NOMO-1 (cell line): ENCODE measurements at regions not wholly inside any gene's neighbourhood (a gene's known extent, or its start where the extent isn't known, plus 50 kb on each side); places are given as distances from the start of the nearest gene placed in this dataset.
"Not testable (repeated sequence)": the region's sequence is repeated elsewhere in the genome, so short reads cannot be mapped to it uniquely, and the experiment has no call there.

Experiments
- DNase-seq, 2 experiments: peaks; one replicate each; lab custom pipeline; 2025; ENCODE audit not compliant: unreplicated experiment in 2 of 2; lab: John Stamatoyannopoulos, UW

- no peak for DNase-seq
These were observed 147.7 kb upstream of the SATB1 start for GRCh38 chr3:18572809-18573208.

- no peak for DNase-seq
These were observed 142.2 kb upstream of the SATB1 start for GRCh38 chr3:18567293-18567692.

DNA sequence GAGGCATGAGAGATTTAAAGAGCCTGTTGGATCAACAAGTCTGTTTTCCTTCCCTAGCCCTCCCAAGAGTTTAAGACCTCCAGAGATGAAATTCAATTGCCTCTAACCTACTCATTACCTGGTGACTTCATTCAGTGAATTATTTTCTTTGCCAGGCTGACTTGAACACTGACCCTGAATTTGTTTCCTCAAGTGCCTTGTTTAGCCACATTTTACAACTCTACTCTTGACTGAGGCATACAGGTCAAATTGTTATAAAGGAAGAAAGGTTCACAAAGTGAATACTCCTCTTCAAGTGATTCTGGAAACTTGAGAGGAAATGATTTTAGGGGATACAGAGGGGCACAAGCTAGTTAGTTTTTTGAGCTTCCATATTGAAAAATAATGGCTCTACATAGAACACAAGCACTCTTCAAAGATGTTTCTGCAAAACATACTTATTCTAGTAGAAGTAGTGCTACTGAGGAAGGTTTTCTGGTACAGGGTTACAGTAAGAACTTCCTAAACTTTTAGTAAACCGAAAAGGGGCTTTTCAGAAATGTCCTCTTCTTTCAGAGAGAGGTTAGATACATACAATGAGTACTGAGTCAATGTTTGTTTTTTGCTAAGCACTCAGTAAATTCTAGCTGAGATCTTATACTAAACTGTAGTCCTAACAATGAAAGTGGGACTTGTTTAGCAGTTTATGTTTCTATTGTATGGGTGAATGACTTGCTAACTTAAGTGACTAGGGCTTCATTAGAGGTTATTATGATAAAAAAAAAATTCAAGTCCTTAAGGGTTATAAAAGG is 137.4 kb upstream of the SATB1 start:
- DNase-seq, result no peak

DNA sequence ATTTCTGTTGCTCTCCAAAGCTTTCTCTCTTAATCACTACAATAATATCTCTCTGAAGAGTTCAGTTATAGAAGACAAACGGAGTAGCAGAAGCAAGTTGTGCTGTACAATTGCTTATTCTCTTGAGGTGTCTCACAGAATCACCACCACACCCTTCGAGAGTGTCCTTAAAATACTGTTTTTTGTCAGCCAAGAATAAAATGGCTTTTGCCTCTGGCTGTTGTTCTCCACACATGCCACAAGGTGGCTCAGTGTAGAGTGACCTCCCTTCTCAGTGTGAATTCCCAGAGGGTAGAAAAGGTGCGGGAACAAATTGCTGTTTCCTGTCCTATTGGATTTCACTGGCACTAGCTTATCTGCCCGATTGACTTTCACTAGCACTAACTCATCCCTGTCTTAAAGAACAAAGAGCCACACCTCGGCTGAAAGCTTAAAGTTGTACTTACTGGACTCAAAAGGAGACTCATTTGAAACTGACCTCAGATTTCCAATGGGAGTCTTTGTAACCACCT is 134.2 kb upstream of the SATB1 start:
- DNase-seq, result peak in 1 of 2 experiments; percentile 19

GRCh38 chr3:18558507-18558906 is 133.4 kb upstream of the SATB1 start:
- no peak for DNase-seq

GRCh38 chr3:18557216-18557615 is 132.1 kb upstream of the SATB1 start:
- no peak for DNase-seq

DNA sequence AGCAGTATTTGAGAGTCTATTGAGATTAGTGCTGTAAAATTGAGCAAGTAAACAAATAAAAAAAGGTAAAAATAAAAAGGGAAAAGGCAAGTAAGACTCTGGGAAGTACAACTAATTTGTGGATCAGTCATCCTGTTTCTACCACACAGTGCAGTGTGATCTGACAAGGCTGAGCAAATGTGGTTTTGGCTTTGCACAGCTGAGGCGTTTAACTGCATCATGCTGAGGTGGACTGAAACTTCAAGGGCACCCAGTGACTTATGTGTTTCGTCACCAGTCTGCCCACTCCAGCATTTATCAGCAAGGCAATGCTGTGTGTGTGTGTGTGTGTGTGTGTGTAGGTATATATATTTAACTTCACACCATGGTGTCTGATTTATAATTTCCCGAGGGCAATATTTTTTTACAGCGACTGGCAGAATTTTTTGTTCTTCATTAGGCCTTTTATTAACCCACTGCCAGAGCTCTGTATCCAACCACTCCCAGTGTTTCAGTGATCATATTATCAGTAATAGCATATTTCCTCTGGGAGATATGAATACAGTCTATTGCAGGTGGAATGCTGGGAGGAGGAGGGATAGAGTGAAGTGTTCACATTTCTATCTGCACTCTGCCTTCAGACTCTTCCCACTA is 131.5 kb upstream of the SATB1 start:
- DNase-seq, result no peak

GRCh38 chr3:18556001-18556408 is 130.9 kb upstream of the SATB1 start:
- no peak for DNase-seq

GRCh38 chr3:18552579-18553105 is 127.5 kb upstream of the SATB1 start:
- not testable (repeated sequence) for DNase-seq

GRCh38 chr3:18546632-18547031 is 121.5 kb upstream of the SATB1 start:
- no peak for DNase-seq

- peak in 1 of 2 experiments; percentile 48 for DNase-seq
These were observed 119.0 kb upstream of the SATB1 start for GRCh38 chr3:18544146-18544545.

DNA sequence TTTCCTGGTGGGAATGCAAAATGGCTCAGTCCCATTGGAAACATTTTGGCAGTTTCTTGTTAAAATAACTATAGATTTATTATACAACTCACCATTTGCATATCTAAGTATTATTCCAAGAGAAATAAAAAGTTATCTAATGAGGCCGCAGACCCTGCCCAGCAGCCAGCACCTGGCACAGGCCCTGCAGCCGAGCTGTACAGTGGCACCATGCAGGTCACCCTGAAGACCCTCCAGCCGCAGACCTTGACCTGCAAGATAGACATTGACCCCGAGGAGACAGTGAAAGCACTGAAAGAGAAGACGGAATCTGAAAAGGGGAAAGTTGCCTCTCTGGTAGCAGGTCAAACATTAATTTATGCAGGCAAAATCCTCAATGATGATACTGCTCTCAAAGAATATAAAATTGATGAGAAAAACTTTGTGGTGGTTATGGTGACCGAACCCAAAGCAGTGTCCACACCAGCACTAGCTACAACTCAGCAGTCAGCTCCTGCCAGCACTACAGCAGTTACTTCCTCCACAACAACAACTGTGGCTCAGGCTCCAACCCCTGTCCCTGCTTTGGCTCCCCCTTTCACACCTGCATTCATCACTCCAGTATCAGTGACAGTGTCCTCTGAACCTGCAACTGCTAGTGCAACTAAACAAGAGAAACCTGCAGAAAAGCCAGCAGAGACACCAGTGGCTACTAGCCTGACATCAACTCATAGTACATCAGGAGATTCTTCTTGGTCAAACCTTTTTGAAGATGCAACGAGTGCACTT is 113.5 kb upstream of the SATB1 start:
- no peak for DNase-seq

DNA sequence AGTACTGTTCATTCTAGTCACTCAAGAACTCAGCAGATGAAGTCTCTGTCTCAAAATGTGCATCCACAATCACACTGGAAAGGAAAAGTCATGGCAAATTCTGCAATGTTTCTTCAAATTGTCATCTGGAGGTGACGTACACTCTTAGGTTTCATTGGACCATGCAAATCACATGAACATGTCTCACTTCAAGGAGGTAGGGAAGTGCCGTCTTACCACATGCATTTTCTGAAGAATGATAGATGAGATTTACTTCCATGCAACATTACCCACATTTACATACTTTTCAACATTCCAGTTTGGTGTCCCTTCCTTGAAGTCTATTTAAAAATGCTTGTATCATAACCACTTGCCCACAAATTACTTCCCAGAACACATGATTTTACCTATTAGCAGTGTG is 107.9 kb upstream of the SATB1 start:
- no peak for DNase-seq

DNA sequence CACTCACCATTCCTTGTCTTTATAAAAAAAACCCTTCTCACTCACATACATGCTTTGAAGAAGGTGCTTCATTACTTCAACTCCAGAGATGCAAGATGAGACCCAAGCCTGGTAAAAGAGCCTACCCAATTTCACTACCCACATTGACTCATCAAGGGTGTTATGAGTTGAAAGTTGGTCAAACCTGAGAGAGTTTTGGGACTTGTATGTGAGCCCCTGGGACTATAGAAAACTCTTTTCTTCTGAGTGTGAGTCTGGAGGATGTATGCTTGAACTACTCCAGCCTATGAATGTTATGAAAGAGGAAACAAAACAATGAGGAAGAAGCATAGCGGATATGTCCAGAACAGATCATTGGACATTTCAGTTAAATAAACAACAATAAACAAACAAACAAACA is 106.5 kb upstream of the SATB1 start:
- DNase-seq, result no peak

- DNase-seq, result no peak
These were observed 104.5 kb upstream of the SATB1 start for GRCh38 chr3:18529631-18530030.

DNA sequence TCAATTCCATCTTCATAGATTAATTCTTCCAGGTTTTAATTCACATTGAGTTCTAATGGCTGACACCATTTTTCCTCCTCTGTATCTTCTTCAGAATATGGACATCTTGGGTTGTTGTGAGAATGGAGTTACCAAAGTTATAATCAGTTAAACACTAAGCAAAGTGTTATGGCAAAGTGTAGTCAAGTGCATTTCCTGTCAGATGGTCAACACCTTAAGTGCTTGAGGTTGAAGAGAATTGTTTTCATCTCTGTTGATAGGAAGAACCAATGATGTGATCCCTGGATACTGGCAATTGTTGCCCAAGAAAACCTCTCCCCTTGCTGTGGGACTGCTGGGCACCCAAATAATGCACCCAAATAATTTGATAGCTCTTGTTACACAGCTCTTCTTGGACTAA is 102.6 kb upstream of the SATB1 start:
- no peak for DNase-seq

DNA sequence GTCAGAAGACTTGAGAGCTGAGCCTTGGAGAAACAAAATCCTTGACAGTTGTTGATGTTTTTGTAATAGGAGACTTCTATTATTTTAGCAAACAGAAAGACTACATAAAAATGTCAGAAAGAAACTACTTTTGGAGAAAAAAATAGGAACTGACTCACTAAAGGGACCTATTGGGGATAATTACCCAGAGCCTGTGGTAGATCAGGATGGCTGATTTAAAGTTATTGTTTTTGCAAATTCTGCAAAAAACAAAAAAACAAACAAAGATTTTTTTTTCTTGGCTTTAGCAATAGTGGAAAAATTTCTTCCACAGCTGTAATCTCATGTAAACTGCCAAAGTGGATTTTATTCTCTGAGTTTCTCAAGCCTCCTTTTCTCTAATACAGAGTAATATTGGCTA is 101.5 kb upstream of the SATB1 start:
- DNase-seq, result peak in 1 of 2 experiments; percentile 3

- not testable (repeated sequence) for DNase-seq
These were observed 91.0 kb upstream of the SATB1 start for GRCh38 chr3:18516170-18516569.

DNA sequence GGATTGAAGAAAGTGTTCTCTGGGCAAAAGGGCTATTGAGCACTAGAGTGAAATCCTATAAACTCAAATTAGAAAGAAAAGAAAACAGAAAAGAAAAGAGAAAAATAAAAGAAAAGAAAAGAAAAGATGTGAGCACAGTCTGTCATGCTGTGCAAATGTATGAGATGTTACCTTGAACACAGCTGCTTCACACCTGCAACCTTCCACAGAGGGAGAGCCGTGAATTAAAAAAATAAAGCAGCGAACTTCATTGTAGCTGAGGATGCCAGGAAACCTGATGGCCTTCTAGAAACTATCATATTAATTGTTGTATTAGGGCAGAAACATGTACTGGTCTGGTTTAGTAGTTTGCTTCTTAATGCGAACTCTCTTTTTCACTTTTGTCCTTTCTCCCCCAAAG is 88.0 kb upstream of the SATB1 start:
- no peak for DNase-seq

- peak; percentile 90 to 99 for DNase-seq
These were observed 86.9 kb upstream of the SATB1 start for GRCh38 chr3:18512007-18512406.

- DNase-seq, result no peak
These were observed 85.8 kb upstream of the SATB1 start for GRCh38 chr3:18510947-18511346.
